ENCODE measurements at regions not wholly inside any gene's neighbourhood (a gene's known extent, or its start where the extent isn't known, plus 50 kb on each side); places are given as distances from the start of the nearest gene placed in this dataset.

GRCh38 chr18:10012526-10012925 lies 98.7 kb downstream of the VAPA start:
- Histone ChIP-seq H3K9ac (ENCODE audit: low read length) (no peak overlapping the region), H4K20me1 (ENCODE audit: insufficient read depth) (no peaks in the 10 kb centered on the region), H3K4me1 (ENCODE audit: control insufficient read depth in 1 of 2, insufficient read depth in 2 of 2, low read length in 2 of 2) (peaks cover 6 to 14% of the 10 kb centered on the region in 2 experiments; a peak in 2 of 4 replicates), H3K79me2 (ENCODE audit: insufficient read depth, low read length) (no peaks in the 10 kb centered on the region), H2AFZ (ENCODE audit: low read depth, low read length, poor library complexity, severe bottlenecking) (no peak overlapping the region), H3K9me3 (ENCODE audit: control insufficient read depth in 1 of 2, insufficient read depth in 1 of 2, low read depth in 1 of 2, low read length in 2 of 2) (no peaks in the 10 kb centered on the region), H3K27me3 (ENCODE audit: insufficient read depth, low read length) (no peaks in the 10 kb centered on the region), H3K36me3 (ENCODE audit: control insufficient read depth in 1 of 2, insufficient read depth in 2 of 2, low read length in 2 of 2) (no peaks in the 10 kb centered on the region), H3K27ac (ENCODE audit: low read depth, low read length) (no peak overlapping the region), H3K9me2 (ENCODE audit: insufficient read depth) (no peaks in the 10 kb centered on the region), H3K4me2 (ENCODE audit: low read length) (no peak overlapping the region), H3K4me3 (replicated peaks in 1 of 2; ENCODE audit: low read depth in 1 of 2, low read length in 2 of 2) (no peak overlapping the region)
- RAD21 ChIA-PET (ENCODE audit: low non-redundant PET in 1 of 2, low total read pairs in 2 of 2, uncharacterized antibody in 2 of 2, unreplicated experiment in 2 of 2): no interaction called here
- ATAC-seq (no peak), DNase-seq (ENCODE audit: low read depth, low spot score) (no peak)
- CTCF ChIA-PET: no interaction called here
- POLR2A ChIA-PET: no interaction called here
- intact Hi-C loops (cut with micrococcal nuclease): loop anchor here (5.0 kb wide), 1 partner anchor 55 kb away; no protein-coding TSS in a partner anchor
- TF ChIP-seq SIN3A (IDR thresholded peaks at IDR 0.05; ENCODE audit: low read depth) (no peak), EGR1 (IDR thresholded peaks at IDR 0.05; ENCODE audit: low read depth) (no peak), MAX (IDR thresholded peaks at IDR 0.05) (no peak), FOSL1 (IDR thresholded peaks at IDR 0.05; ENCODE audit: low read depth) (no peak), EZH2phosphoT487 (IDR thresholded peaks at IDR 0.05; ENCODE audit: borderline replicate concordance) (no peak), SP1 (IDR thresholded peaks at IDR 0.05; ENCODE audit: low read depth) (no peak)
- no TSS peak for BruUV-seq (replicated peaks)

- intact Hi-C loops (cut with micrococcal nuclease): loop anchor here (5.0 kb wide), 1 partner anchor 53 kb away; no protein-coding TSS in a partner anchor
- peaks cover 6 to 14% of the 10 kb centered on the region in 2 experiments; a peak in 2 of 4 replicates for H3K4me1 ChIP-seq (ENCODE audit: control insufficient read depth in 1 of 2, insufficient read depth in 2 of 2, low read length in 2 of 2)
- no peaks in the 10 kb centered on the region for H3K36me3 ChIP-seq (ENCODE audit: control insufficient read depth in 1 of 2, insufficient read depth in 2 of 2, low read length in 2 of 2)
- no peak for TF ChIP-seq SP1 (IDR thresholded peaks at IDR 0.05; ENCODE audit: low read depth)
- TF ChIP-seq, protein P1, sequence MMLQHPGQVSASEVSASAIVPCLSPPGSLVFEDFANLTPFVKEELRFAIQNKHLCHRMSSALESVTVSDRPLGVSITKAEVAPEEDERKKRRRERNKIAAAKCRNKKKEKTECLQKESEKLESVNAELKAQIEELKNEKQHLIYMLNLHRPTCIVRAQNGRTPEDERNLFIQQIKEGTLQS (IDR thresholded peaks at IDR 0.05): no peak
- no peak overlapping the region for H2AFZ ChIP-seq (ENCODE audit: low read depth, low read length, poor library complexity, severe bottlenecking)
- ChIA-PET POLR2A (no interaction called here), RAD21 (ENCODE audit: low non-redundant PET in 1 of 2, low total read pairs in 2 of 2, uncharacterized antibody in 2 of 2, unreplicated experiment in 2 of 2) (no interaction called here), CTCF (no interaction called here)
- no peak overlapping the region for H3K4me3 ChIP-seq (replicated peaks in 1 of 2; ENCODE audit: low read depth in 1 of 2, low read length in 2 of 2)
- H3K27ac ChIP-seq (ENCODE audit: low read depth, low read length): no peak overlapping the region
- H4K20me1 ChIP-seq (ENCODE audit: insufficient read depth): no peaks in the 10 kb centered on the region
- DNase-seq (ENCODE audit: low read depth, low spot score): no peak
- ATAC-seq: no peak
- no peaks in the 10 kb centered on the region for H3K9me3 ChIP-seq (ENCODE audit: control insufficient read depth in 1 of 2, insufficient read depth in 1 of 2, low read depth in 1 of 2, low read length in 2 of 2)
- no peaks in the 10 kb centered on the region for H3K79me2 ChIP-seq (ENCODE audit: insufficient read depth, low read length)
- BruUV-seq (replicated peaks): no TSS peak
- no peak overlapping the region for H3K4me2 ChIP-seq (ENCODE audit: low read length)
- no peaks in the 10 kb centered on the region for H3K27me3 ChIP-seq (ENCODE audit: insufficient read depth, low read length)
- no peak overlapping the region for H3K9ac ChIP-seq (ENCODE audit: low read length)
- no peaks in the 10 kb centered on the region for H3K9me2 ChIP-seq (ENCODE audit: insufficient read depth)
These were observed 100.1 kb downstream of the VAPA start for GRCh38 chr18:10013621-10014543.

Data from HCT116 (cell line).